OCI-LY1 (cell line): ENCODE measurements at regions not wholly inside any gene's neighbourhood (a gene's known extent, or its start where the extent isn't known, plus 50 kb on each side); places are given as distances from the start of the nearest gene placed in this dataset.
"Not testable (repeated sequence)": the region's sequence is repeated elsewhere in the genome, so short reads cannot be mapped to it uniquely, and the experiment has no call there.

Source experiments
- H2AFZ ChIP-seq: fragments of 200-600 bp; sonication (generic), shearing (Covaris generic); 2 replicates; pipeline ENCODE4 v1.6.0; 2014; ENCODE audit warnings: antibody characterized with exemption, mild to moderate bottlenecking, low read length
- H3F3A ChIP-seq: fragments of 200-600 bp; sonication (generic), shearing (Covaris generic); 2 replicates; pipeline ENCODE4 v1.6.0; 2014; ENCODE audit warnings: mild to moderate bottlenecking, antibody characterized with exemption, low read length, moderate library complexity; ENCODE audit not compliant: insufficient read depth
- H3K27ac ChIP-seq: fragments of 200-600 bp; sonication (generic); 2 replicates; pipeline ENCODE4 v1.5.1; 2014; ENCODE audit warnings: low read length, mixed run types, mild to moderate bottlenecking, low read depth; ENCODE audit not compliant: poor library complexity, severe bottlenecking
- H3K27me3 ChIP-seq: fragments of 200-600 bp; sonication (generic); 2 replicates; pipeline ENCODE4 v1.6.0; 2014; ENCODE audit warnings: antibody characterized with exemption, mild to moderate bottlenecking, low read length, moderate library complexity; ENCODE audit not compliant: insufficient read depth
- H3K36me3 ChIP-seq: fragments of 200-600 bp; sonication (generic); 2 replicates; pipeline ENCODE4 v1.6.1; 2014; ENCODE audit warnings: mild to moderate bottlenecking, antibody characterized with exemption, low read length, moderate library complexity, mixed read lengths; ENCODE audit not compliant: insufficient read depth
- H3K4me1 ChIP-seq: fragments of 200-600 bp; sonication (generic); 2 replicates; pipeline ENCODE4 v1.5.1; 2014; ENCODE audit warnings: mild to moderate bottlenecking, low read length, moderate library complexity; ENCODE audit not compliant: insufficient read depth, severe bottlenecking
- H3K4me2 ChIP-seq: fragments of 200-600 bp; sonication (generic), shearing (Covaris generic); 2 replicates; pipeline ENCODE4 v1.6.1; 2014; ENCODE audit warnings: low read length
- H3K4me3 ChIP-seq: fragments of 200-600 bp; sonication (generic); 2 replicates; pipeline ENCODE4 v1.5.1; 2014; ENCODE audit warnings: low read length, low read depth, mild to moderate bottlenecking, mixed read lengths; ENCODE audit not compliant: poor library complexity, severe bottlenecking
- H3K79me2 ChIP-seq: fragments of 200-600 bp; shearing (Covaris generic); 2 replicates; pipeline ENCODE4 v1.6.1; 2016; ENCODE audit warnings: mixed run types, low read length, mixed read lengths; ENCODE audit not compliant: insufficient read depth
- H3K9ac ChIP-seq: fragments of 200-600 bp; sonication (generic), shearing (Covaris generic); 2 replicates; pipeline ENCODE4 v1.6.1; 2014; ENCODE audit warnings: mild to moderate bottlenecking, low read length, mixed read lengths
- H3K9me2 ChIP-seq: fragments of 200-600 bp; sonication (generic), shearing (Covaris generic); 2 replicates; pipeline ENCODE4 v1.6.1; 2014; ENCODE audit warnings: low read depth, mild to moderate bottlenecking, low read length, mixed read lengths
- H3K9me3 ChIP-seq: fragments of 200-600 bp; shearing (Covaris generic); 2 replicates; pipeline ENCODE4 v1.6.1; 2014; ENCODE audit warnings: low read length, mixed read lengths
- H4K20me1 ChIP-seq: fragments of 200-600 bp; sonication (generic), shearing (Covaris generic); 2 replicates; pipeline ENCODE4 v1.6.0; 2016; ENCODE audit warnings: mild to moderate bottlenecking, low read length; ENCODE audit not compliant: insufficient read depth
- CTCF ChIP-seq: fragments of 200-600 bp; sonication (generic), shearing (Covaris generic); IDR thresholded peaks from 2 replicates; pipeline ENCODE4 v1.5.1; 2017; ENCODE audit warnings: mild to moderate bottlenecking, antibody characterized with exemption, low read length, moderate library complexity, mixed read lengths
- EZH2 ChIP-seq: fragments of 200-600 bp; sonication (generic), shearing (Covaris generic); IDR thresholded peaks from 2 replicates; pipeline ENCODE4 v1.8.0; 2017; ENCODE audit warnings: borderline replicate concordance, mixed run types, mild to moderate bottlenecking, antibody characterized with exemption, low read length, moderate library complexity, mixed read lengths

- not testable (repeated sequence) for H3F3A ChIP-seq, H3K36me3 ChIP-seq, H3K4me1 ChIP-seq, H3K27ac ChIP-seq, H4K20me1 ChIP-seq, H3K9ac ChIP-seq, H3K9me3 ChIP-seq, H3K27me3 ChIP-seq, H2AFZ ChIP-seq, H3K79me2 ChIP-seq, H3K9me2 ChIP-seq, H3K4me3 ChIP-seq, H3K4me2 ChIP-seq
These were observed 133.1 kb downstream of the CENPC start for GRCh38 chr4:67412153-67412712.

GRCh38 chr4:67403342-67403741 lies 142.0 kb downstream of the CENPC start:
- no peaks in the 10 kb centered on the region for H3K9me3 ChIP-seq
- no peaks in the 10 kb centered on the region for H4K20me1 ChIP-seq
- H3K36me3 ChIP-seq, result no peaks in the 10 kb centered on the region
- H3K27me3 ChIP-seq, result no peaks in the 10 kb centered on the region
- H3K79me2 ChIP-seq, result no peaks in the 10 kb centered on the region
- H3F3A ChIP-seq, result no peaks in the 10 kb centered on the region
- no peak overlapping the region for H2AFZ ChIP-seq
- H3K27ac ChIP-seq, result no peak overlapping the region
- no peak overlapping the region for H3K4me2 ChIP-seq
- no peak for TF ChIP-seq EZH2
- TF ChIP-seq CTCF, result no peak
- H3K9me2 ChIP-seq, result no peaks in the 10 kb centered on the region
- H3K4me1 ChIP-seq, result no peaks in the 10 kb centered on the region
- H3K4me3 ChIP-seq, result no peak overlapping the region
- no peak overlapping the region for H3K9ac ChIP-seq

GRCh38 chr4:67401902-67402301 lies 143.4 kb downstream of the CENPC start:
- TF ChIP-seq CTCF, result no peak
- TF ChIP-seq EZH2, result no peak
- Histone ChIP-seq H3K27ac (no peak overlapping the region), H3K4me2 (no peak overlapping the region), H3K4me3 (no peak overlapping the region), H3K79me2 (no peaks in the 10 kb centered on the region), H3K27me3 (no peaks in the 10 kb centered on the region), H3F3A (no peaks in the 10 kb centered on the region), H4K20me1 (no peaks in the 10 kb centered on the region), H3K36me3 (no peaks in the 10 kb centered on the region), H3K4me1 (no peaks in the 10 kb centered on the region), H2AFZ (no peak overlapping the region), H3K9me3 (no peaks in the 10 kb centered on the region), H3K9me2 (no peaks in the 10 kb centered on the region), H3K9ac (no peak overlapping the region)

GRCh38 chr4:67397931-67398330 lies 147.4 kb downstream of the CENPC start:
- H3K4me1 ChIP-seq, result no peaks in the 10 kb centered on the region
- H3K9me2 ChIP-seq, result no peaks in the 10 kb centered on the region
- no peaks in the 10 kb centered on the region for H3K79me2 ChIP-seq
- H3K27me3 ChIP-seq, result no peaks in the 10 kb centered on the region
- H3K4me2 ChIP-seq, result no peak overlapping the region
- H3K9ac ChIP-seq, result no peak overlapping the region
- TF ChIP-seq CTCF, result no peak
- TF ChIP-seq EZH2, result no peak
- H4K20me1 ChIP-seq, result no peaks in the 10 kb centered on the region
- no peak overlapping the region for H3K27ac ChIP-seq
- H3K4me3 ChIP-seq, result no peak overlapping the region
- no peaks in the 10 kb centered on the region for H3K9me3 ChIP-seq
- H3F3A ChIP-seq, result no peaks in the 10 kb centered on the region
- no peak overlapping the region for H2AFZ ChIP-seq
- H3K36me3 ChIP-seq, result no peaks in the 10 kb centered on the region
